GM12878 (cell line): ENCODE measurements at regions not wholly inside any gene's neighbourhood (a gene's known extent, or its start where the extent isn't known, plus 50 kb on each side); places are given as distances from the start of the nearest gene placed in this dataset.

Experiments used
- ATAC-seq: fragments of 200-7000 bp; cut with Tn5 transposase; 3 replicates; pipeline ENCODE4 v1.9.1; 2020; ENCODE audit warnings: mild to moderate bottlenecking, moderate library complexity
- BruUV-seq: library from RNA; stranded (reverse); fragments of 400-500 nt; replicated peaks from 2 replicates; lab custom pipeline; 2021; lab: Mats Ljungman, UMichigan
- CTCF ChIA-PET: fragments of 300-600 bp; sonication (Branson Sonifier 250); formaldehyde crosslinking; extraction: SDS; loops from one replicate; lab custom pipeline; 2021; ENCODE audit warnings: inconsistent platforms; lab: Yijun Ruan, JAX
- POLR2A ChIA-PET: fragments of 350-600 bp; formaldehyde crosslinking; extraction: SDS; loops from one replicate; lab custom pipeline; 2021; ENCODE audit warnings: inconsistent platforms; lab: Charles Lee
- RAD21 ChIA-PET: fragments of 300-600 bp; sonication (Branson Sonifier 250); formaldehyde crosslinking; loops from one replicate; lab custom pipeline; 2023; ENCODE audit warnings: antibody characterized with exemption; ENCODE audit not compliant: unreplicated experiment; lab: Charles Lee
- SMC1A ChIA-PET: fragments of 300-600 bp; sonication (Branson Sonifier 250); formaldehyde crosslinking; loops from one replicate; lab custom pipeline; 2023; ENCODE audit not compliant: unreplicated experiment, uncharacterized antibody; lab: Charles Lee
- DNase-seq: peaks from one replicate; pipeline ENCODE4 v3.0.0-alpha.2; 2011; ENCODE audit warnings: low read depth, low spot score
- FAIRE-seq: peaks from 3 replicates; lab custom pipeline; 2011; peaks lifted over from hg19 to GRCh38; lab: Jason Lieb, UNC
- H2AFZ ChIP-seq: 2 replicates; pipeline ENCODE4 v1.6.0; 2011; ENCODE audit warnings: low read depth, low read length, control low read depth; ENCODE audit not compliant: control insufficient read depth
- H3K27ac ChIP-seq: 2 replicates; pipeline ENCODE4 v1.5.1; 2011; ENCODE audit warnings: control low read depth; ENCODE audit not compliant: control insufficient read depth, insufficient read depth
- H3K27me3 ChIP-seq, 2 experiments: replicated peaks in 1 of 2; 2 replicates each; pipeline versions ENCODE4 v1.6.0 to v1.6.1; 2011; ENCODE audit warnings: low read length in 1 of 2; ENCODE audit not compliant: control insufficient read depth in 2 of 2, insufficient read depth in 2 of 2
- H3K36me3 ChIP-seq, 2 experiments: 2 replicates each; pipeline ENCODE4 v1.5.1; 2011; ENCODE audit warnings: low read length in 1 of 2; ENCODE audit not compliant: control insufficient read depth in 2 of 2, insufficient read depth in 2 of 2
- H3K4me1 ChIP-seq: 2 replicates; pipeline ENCODE4 v1.6.1; 2011; ENCODE audit warnings: mild to moderate bottlenecking, low read length, moderate library complexity, mixed read lengths; ENCODE audit not compliant: control insufficient read depth, insufficient read depth
- H3K4me2 ChIP-seq: 2 replicates; pipeline ENCODE4 v1.6.0; 2011; ENCODE audit warnings: control low read depth; ENCODE audit not compliant: control insufficient read depth, insufficient read depth
- H3K4me3 ChIP-seq: fragments of 200-600 bp; sonication (generic); 2 replicates; pipeline ENCODE4 v1.5.1; 2016
- H3K79me2 ChIP-seq: 2 replicates; pipeline ENCODE4 v1.6.0; 2011; ENCODE audit warnings: low read length; ENCODE audit not compliant: control insufficient read depth, insufficient read depth
- H3K9ac ChIP-seq: 2 replicates; pipeline ENCODE4 v1.8.0; 2011; ENCODE audit warnings: low read length, control low read depth, mixed read lengths; ENCODE audit not compliant: control insufficient read depth, insufficient read depth
- H3K9me3 ChIP-seq: replicated peaks from 3 replicates; pipeline ENCODE4 v1.5.1; 2011; ENCODE audit warnings: mild to moderate bottlenecking, low read length; ENCODE audit not compliant: control insufficient read depth, insufficient read depth
- H4K20me1 ChIP-seq: 2 replicates; pipeline ENCODE4 v1.6.0; 2011; ENCODE audit not compliant: control insufficient read depth, insufficient read depth
- CREB1 ChIP-seq: IDR thresholded peaks from 2 replicates; pipeline ENCODE4 v1.6.1; 2012; ENCODE audit warnings: low read depth, mild to moderate bottlenecking, inconsistent platforms
- MYB ChIP-seq: fragments of 150-350 bp; IDR thresholded peaks from 2 replicates; pipeline ENCODE4 v1.6.1; 2014; ENCODE audit warnings: mild to moderate bottlenecking, low read depth, low read length, borderline replicate concordance
- NR2C1 ChIP-seq: fragments of 450-650 bp; IDR thresholded peaks from 2 replicates; pipeline ENCODE4 v1.6.1; 2017; ENCODE audit warnings: antibody characterized with exemption, mild to moderate bottlenecking, moderate library complexity
- PRDM15 ChIP-seq: fragments of 450-650 bp; formaldehyde crosslinking; IDR thresholded peaks from 2 replicates; pipeline ENCODE4 v1.4.0; 2020; ENCODE audit warnings: mild to moderate bottlenecking, moderate library complexity
- STAT3 ChIP-seq: IDR thresholded peaks from 2 replicates; pipeline ENCODE4 v1.6.1; 2011; ENCODE audit warnings: low read depth, low read length, improper control_type of control experiment
- ZNF207 ChIP-seq: fragments of 450-650 bp; IDR thresholded peaks from 2 replicates; pipeline ENCODE4 v1.6.1; 2014; ENCODE audit warnings: antibody characterized with exemption, mild to moderate bottlenecking, borderline replicate concordance
- ZNF384 ChIP-seq: IDR thresholded peaks from 2 replicates; pipeline ENCODE4 v1.6.1; 2012; ENCODE audit warnings: low read depth, mild to moderate bottlenecking, low read length, improper control_type of control experiment, borderline replicate concordance
- WGBS: methylation state at CpG from one replicate; pipeline ENCODE4 v1.1.6; 2016; ENCODE audit warnings: low lambda C conversion rate; ENCODE audit not compliant: insufficient replicate concordance, insufficient coverage; ENCODE audit errors: missing lambda C conversion rate; 5-methylcytosine and 5-hydroxymethylcytosine counted together
- in situ Hi-C: fragments of 300-500 bp; cut with MboI; formaldehyde crosslinking; loops from 9 replicates; pipeline ENCODE4 v1.14.3; 2018; ENCODE audit warnings: mixed read lengths
- intact Hi-C: fragments of 100-400 bp; cut with micrococcal nuclease; formaldehyde crosslinking; loops from one replicate; pipeline ENCODE4 v1.14.2; 2022; ENCODE audit not compliant: unreplicated experiment
- TF ChIP-seq, protein P1 (sequence below): IDR thresholded peaks from 2 replicates; pipeline ENCODE4 v1.6.1; 2011; ENCODE audit warnings: low read depth, low read length, improper control_type of control experiment, borderline replicate concordance

GRCh38 chr18:54517521-54517920 lies 73.5 kb upstream of the DYNAP start (continued):
- no peak for TF ChIP-seq CREB1

DNA sequence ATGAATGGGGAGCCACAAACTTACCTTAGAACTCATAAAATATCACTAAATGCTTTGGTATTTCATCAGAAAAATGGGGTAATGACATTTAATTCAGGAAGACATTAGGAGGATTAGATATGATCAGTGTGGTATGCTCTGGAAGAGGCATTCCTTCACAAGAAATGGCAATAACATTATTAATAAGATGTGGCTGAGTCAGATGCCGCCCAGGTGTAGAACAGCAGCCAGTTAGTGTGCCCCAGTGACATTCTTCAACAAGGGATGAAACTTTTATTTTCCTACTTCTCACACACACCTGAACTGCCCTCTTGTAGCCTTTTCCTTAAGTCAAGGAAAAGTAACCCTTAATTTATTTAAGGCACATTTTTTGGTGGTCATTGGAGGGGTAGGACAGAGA lies 69.2 kb upstream of the DYNAP start:
- H4K20me1 ChIP-seq = no peaks in the 10 kb centered on the region
- FAIRE-seq (no peak), ATAC-seq (no peak), DNase-seq (no peak)
- H3K27me3 ChIP-seq = no peaks in the 10 kb centered on the region
- H3K79me2 ChIP-seq = no peaks in the 10 kb centered on the region
- no peaks in the 10 kb centered on the region for H3K9me3 ChIP-seq
- no peak for TF ChIP-seq ZNF384
- TF ChIP-seq NR2C1 = no peak
- TF ChIP-seq PRDM15 (CRISPR knock-in tag) = no peak
- TF ChIP-seq ZNF207 = no peak
- no peak for TF ChIP-seq MYB
- TF ChIP-seq STAT3 = no peak
- TF ChIP-seq, protein P1, sequence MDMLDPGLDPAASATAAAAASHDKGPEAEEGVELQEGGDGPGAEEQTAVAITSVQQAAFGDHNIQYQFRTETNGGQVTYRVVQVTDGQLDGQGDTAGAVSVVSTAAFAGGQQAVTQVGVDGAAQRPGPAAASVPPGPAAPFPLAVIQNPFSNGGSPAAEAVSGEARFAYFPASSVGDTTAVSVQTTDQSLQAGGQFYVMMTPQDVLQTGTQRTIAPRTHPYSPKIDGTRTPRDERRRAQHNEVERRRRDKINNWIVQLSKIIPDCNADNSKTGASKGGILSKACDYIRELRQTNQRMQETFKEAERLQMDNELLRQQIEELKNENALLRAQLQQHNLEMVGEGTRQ = no peak
- H3K4me2 ChIP-seq = no peak overlapping the region
- no peak overlapping the region for H3K4me3 ChIP-seq
- no peaks in the 10 kb centered on the region for H3K4me1 ChIP-seq
- CTCF ChIA-PET = no interaction called here
- no peaks in the 10 kb centered on the region for H3K36me3 ChIP-seq
- SMC1A ChIA-PET = no interaction called here
- no peak overlapping the region for H3K27ac ChIP-seq
- 0% methylated on average over 1 of the region's 1 CpG for WGBS
- H2AFZ ChIP-seq = no peak overlapping the region
- intact Hi-C loops = no loop called here
- in situ Hi-C loops = no loop called here
- H3K9ac ChIP-seq = no peak overlapping the region
- RAD21 ChIA-PET = no interaction called here
- POLR2A ChIA-PET = no interaction called here
- no TSS peak for BruUV-seq
